Erythroblast (primary cell): ENCODE measurements at regions not wholly inside any gene's neighbourhood (a gene's known extent, or its start where the extent isn't known, plus 50 kb on each side); places are given as distances from the start of the nearest gene placed in this dataset.

Experiments used
- GATA1 ChIP-seq: IDR thresholded peaks from 2 replicates; pipeline ENCODE4 v1.6.1; 2011; ENCODE audit warnings: low read depth, mild to moderate bottlenecking, control low read depth, low read length, moderate library complexity
- POLR2A ChIP-seq: IDR thresholded peaks from 2 replicates; pipeline ENCODE4 v1.6.1; 2011; ENCODE audit warnings: mild to moderate bottlenecking, low read length

DNA sequence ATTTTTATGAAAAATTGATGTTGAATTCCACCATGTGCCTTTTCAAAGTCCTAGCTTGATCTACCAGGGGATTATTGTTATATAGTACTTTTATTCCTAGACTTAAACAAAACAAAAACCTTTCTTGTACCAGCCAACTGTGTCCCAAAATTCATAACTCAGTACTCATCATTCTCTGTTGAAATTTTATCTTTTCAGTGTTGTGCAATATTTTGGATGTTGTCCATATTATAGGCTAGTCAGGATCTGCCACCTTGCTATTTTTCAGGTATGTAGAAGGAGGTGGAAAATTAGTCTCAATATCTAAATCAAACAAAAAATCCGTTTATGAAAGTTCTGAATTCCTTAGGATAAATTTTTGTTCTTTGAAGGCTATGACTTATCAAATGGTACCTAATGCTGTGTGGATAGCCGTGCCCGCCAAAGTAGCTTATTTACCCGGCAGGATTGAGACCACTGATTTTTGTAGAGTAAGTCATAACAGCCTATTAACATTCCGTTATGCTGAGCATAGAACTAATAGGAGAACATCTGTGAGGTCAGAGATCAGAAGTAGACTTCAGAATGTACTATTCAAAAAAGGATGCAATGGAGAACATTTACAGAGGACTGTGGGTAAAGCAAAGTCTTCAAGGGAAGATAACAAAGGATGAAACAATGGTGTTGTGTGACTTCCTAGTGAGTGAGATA, 304.7 kb downstream of the SOX4 start:
- TF ChIP-seq POLR2A (no peak), GATA1 (no peak)
